Daoy (cell line): ENCODE measurements at regions not wholly inside any gene's neighbourhood (a gene's known extent, or its start where the extent isn't known, plus 50 kb on each side); places are given as distances from the start of the nearest gene placed in this dataset.
A peak's percentile ranks its signal among the peaks of the same experiment; 100 is the strongest.
"Not testable (repeated sequence)": the region's sequence is repeated elsewhere in the genome, so short reads cannot be mapped to it uniquely, and the experiment has no call there.

Experiments used
- DNase-seq: peaks from one replicate; pipeline ENCODE4 v3.0.0-alpha.2; 2015; ENCODE audit warnings: low read depth

DNA sequence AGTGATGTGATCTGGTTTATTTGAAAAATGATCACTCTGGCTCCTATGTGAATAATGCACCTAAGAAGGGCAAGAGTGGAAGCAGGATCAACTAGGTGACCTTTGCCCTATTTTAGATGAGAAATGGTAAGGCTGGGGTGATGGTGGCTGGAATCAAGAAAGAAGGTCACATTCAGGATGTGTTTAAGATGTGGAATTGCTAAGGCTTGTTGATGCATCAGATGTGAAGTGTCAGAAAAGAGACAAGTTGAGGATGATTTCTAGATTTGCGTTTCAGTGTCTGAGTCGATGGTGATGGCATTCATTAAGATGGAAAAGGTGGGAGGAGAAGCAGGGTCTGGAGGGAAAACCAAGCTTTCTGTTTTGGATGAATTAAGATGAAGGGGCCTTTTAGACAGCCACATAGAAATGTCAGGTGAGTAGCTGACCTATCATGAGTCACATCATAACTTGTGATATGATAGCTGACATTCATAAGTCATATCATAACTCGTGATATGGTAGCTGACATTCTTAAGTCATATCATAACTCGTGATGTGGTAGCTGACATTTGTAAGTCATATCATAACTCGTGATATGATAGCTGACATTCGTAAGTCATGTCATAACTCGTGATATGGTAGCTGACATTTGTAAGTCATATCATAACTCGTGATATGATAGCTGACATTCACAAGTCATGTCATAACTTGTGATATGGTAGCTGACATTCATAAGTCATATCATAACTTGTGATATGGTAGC lies 101.2 kb upstream of the SEC11C start:
- no peak for DNase-seq

DNA sequence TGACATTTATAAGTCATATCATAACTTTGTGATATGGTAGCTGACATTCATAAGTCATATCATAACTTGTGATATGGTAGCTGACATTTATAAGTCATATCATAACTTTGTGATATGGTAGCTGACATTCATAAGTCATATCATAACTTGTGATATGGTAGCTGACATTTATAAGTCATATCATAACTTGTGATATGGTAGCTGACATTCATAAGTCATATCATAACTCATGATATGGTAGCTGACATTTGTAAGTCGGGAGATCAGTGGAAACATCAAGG lies 100.7 kb upstream of the SEC11C start:
- not testable (repeated sequence) for DNase-seq

DNA sequence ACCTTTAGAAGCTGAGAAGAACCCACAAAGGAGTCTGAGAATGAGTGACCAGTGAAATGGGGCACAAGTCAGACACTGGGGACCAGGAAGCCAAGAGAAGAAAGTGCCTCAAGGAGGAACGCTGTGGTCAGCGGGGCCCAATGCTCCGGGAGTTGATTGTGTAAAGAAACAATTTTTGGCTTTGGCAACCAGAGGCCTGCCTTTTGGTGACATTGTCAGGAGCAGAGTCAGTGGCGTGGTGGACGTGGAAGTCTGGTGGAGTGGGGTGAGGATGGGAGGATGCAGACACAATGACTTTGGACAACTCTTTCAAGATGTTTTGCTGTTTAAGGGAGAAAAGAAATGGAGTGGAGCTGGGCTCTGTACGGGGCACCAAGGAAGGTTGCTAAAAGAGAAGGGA lies 100.2 kb upstream of the SEC11C start:
- no peak for DNase-seq

- no peak for DNase-seq
Measured at GRCh38 chr18:59040770-59041148, 98.9 kb upstream of the SEC11C start.

GRCh38 chr18:59041296-59041695 lies 98.4 kb upstream of the SEC11C start:
- no peak for DNase-seq

DNA sequence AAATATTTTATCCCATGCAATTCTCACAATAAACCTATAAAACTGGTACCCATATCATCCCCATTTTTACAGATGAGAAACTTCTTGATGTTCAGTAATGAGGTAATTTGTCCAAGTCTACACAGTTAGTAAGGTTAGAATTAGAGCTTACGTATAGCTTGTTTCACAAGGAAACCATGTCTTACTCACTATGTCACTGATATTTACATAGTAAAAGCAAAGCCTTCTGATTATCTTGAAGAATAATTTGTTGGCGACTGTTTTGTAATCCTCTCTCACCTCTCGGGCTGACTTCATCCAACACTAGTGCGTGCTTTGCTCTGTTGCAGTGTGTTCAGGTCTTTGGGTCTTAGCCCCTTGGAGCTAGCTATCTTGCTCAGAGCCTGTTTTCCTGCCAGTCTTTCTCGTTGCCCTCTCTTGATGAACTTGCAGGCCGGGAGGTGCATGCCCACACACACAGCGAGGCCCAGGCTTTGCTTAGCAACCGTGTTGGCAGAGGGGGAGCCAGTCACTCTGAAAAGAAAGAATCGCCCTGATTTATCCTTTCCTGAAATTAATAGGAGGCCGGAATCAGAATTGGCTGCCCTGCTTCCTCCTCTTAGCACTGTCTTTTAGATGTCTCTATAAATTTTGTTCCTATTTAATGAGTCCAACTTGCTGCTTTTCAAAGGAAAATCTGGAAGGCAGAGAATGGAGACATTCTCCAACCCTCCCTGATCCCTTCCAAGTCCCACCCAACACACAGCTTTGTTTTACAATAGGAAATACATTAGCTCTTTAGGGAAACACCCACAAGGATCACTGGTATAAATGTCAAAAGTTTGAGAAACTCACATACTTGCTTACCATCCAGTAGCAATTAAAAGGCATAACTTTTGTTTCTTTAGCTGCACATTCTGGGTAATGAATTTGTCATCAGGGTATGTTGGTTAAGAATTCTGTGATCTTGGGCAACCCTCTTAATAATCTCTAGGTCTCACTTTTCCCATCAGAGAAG lies 97.6 kb upstream of the SEC11C start:
- DNase-seq = no peak

DNA sequence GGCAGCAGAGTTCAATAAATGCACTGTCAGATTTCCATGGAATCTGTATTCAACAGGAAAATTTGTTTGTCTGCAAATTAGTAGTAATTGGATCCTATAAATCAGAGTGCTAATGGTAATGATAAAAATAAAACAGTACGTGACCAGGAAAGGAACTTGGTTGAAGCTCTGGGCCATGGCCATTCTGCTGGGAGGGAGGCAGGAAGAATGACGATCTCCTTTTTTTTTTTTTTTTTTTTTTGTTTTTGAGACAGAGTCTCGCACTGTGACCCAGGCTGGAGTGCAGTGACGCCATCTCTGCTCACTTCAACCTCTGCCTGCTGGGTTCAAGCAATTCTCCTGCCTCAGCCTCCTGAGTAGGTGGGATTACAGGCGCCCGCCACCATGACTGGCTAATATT lies 94.8 kb upstream of the SEC11C start:
- DNase-seq = no peak

DNA sequence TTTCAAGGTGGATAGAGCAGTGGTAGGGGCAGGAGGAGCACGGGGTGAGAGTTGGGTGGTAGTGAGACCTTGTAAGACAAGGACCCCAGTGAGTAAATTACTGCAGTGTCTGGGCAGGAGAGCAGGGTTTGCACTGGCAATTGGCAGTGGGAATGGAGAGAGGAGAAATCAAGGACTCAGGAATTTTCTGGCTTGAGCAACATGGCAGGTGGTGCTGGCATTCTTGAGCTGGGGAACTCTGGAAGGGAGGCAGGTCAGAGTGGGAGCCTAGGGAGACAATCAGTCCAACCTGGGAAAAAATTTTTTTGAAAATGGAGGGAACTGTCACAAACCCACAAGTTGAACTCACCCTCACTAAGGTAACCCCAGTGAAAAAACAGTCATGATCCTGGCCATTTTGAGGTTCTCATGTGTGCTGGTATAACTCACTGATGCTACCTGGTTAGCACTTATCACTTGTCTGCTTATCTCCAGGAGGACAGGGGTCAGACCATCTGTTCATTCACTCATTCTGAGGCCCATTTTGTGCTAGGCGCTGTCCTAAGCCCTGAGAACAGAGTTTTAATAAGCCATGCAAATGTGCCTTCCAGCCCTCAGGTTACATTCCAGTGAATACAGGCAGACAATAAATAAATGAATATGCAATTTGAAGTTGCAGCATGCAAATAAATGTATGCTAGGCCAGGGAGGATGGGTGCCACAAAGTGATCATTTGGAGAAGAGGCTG lies 92.2 kb upstream of the SEC11C start:
- no peak for DNase-seq

GRCh38 chr18:59048048-59048363 lies 91.7 kb upstream of the SEC11C start:
- DNase-seq = no peak

GRCh38 chr18:59048378-59048777 lies 91.3 kb upstream of the SEC11C start:
- no peak for DNase-seq

GRCh38 chr18:59049721-59050660 lies 89.7 kb upstream of the SEC11C start:
- DNase-seq = no peak

- DNase-seq = no peak
Measured at GRCh38 chr18:59050661-59051057, 89.0 kb upstream of the SEC11C start.

- DNase-seq = no peak
Measured at GRCh38 chr18:59051470-59052165, 88.1 kb upstream of the SEC11C start.

DNA sequence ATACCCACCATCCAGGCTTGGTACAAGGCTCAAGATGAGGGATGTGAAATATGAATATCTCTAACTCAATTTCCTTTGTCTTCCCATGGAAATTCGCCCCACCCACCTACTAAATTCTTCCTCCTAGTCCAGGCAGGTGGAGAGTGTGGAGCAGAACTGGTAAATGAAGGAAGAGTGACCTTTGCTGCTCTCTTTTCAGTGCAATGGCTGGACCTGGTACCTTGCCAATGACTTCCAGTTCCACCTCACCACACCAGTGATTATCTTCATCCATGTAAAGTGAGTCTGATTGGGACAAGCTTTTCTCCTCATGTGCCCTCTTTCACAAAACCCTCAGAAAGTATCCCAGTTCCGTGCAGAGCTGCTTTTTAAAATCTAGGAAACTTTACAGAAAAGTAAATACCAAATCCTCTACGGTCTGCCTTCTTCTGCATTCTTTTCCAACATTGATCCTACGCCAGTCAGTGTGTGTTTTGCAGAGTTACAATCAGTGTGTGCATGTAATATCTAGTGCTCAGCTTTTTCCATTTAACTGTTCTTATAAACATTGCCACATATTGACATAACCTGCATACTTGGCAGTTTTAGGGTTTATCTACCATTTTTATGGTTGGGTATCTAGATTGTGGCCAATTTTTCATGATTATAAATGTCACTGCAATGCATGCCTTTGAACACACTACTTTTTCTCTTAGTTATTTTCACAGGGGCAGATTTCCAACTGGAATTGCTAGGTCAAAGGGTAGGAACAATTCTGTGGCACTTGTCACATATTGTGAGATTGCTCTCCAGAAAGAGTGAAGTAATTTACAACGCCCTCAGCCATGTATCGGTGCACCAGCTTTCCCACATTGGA lies 86.5 kb upstream of the SEC11C start:
- DNase-seq = no peak

DNA sequence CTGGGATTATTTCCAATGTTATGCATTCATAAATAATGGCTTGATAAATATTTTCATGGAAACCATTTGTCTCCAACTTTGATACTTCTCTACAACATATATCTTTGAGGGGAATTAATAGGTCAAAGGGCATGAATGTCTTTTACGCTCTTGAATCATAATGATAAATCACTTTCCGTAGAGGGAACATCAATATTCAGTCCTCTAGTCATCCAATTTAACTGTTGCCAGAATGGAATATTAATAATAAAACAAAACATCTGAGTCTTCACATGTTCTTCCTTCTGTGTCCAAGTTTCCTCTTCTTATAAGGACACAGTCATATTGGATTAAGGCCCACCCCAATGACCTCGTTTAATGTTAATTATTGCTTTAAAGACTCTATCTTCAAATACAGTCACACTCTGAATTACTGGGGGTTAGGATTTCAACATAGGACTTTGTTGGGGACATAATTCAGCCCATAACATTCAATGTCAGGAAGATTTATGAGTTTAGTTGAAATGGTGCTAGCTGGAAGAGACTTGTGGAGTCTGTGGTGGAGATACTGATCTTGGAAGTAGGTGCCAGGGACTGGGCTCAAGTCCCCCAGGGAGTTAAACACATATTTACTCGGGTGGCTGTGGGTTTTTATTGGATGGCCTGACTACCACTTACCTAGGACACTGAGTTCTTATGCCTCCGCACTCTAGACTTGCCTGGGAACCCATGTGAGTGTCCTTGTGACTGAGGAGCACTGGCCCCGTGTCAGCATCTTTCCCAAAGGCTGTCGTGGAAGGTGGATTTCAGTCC lies 85.0 kb upstream of the SEC11C start:
- DNase-seq = no peak

DNA sequence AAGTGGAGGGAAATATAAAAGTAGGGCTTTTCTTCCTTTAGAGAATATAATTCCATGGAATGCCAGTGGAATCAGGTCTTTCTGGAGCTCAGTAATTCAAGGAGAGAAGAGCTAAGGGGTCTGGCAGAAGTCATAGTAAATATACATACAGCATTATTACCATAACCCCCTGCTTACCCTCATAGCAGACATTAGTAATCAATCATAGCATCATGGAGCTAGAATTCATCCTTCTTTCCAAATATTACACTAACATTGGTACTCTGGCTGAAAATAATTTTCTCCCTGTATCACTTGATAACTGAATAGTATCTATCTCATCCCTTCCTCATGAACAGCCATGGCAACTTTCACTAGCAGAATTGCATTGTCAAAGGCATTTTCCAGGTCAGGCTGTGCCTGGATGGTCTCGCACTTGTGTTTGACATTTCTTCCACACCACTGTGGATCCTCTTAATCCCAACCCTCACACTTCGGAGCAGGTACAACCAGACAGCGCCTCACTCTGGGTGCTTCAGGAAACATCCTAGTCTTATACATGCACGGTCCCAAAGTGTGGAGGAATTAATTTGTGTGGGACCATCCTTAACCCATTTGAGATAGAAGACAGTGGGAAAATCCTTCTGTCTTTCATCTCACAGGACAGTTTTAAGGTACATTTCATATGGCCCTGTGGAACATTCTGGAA lies 84.2 kb upstream of the SEC11C start:
- DNase-seq = peak; percentile 9

DNA sequence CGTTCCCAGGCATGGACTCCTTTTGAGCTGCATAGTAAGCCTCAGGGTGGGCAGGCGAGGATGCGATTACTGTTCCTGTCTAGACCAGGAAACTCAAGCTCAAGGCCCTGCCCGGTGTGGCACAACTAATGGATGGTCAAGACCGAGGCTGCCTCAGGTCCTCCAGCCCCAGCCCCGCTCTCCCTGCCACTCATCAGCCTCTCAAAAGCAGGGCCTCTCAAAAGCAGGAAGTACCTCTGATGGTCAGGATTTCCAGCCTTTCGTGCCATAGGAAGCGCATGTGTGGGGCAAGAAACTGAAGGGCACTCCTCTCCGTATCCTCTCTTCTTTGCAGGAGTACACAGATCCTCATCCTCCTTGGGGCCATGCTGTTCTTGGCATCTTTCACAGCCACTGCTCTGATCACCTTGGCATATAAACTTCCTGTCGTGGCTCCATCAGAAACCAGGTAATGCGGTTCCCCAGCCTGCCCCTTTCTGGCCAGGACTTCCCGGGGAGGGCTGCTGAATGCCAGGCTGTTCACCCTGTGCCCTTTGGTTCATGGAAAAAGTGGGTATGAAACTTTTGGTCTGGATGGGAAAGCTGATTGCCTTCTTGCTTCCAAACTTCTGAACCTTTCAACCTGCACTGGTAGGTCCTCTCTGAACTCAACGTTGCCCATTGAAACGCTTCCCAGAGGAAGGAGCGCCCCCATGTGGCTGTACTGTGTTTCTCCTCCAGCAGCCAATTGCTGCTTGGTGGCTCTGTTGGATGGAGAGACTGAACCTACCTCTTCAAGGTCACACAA lies 82.8 kb upstream of the SEC11C start:
- DNase-seq = peak; percentile 59

DNA sequence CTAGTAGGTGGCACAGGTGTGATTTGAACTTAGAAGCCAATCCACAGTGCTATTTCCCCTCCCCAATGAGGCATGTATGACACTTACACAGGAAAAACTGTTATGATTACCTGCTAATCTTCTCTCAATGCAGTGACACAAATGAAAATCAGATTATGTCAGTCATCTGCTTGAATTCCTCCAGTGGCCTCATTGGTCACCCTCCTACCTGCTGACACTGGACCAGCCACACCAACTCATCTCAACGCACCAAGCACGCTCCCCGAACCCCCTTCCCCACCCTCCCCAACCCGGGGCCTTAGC lies 82.2 kb upstream of the SEC11C start:
- DNase-seq = no peak
